ENCODE measurements at regions not wholly inside any gene's neighbourhood (a gene's known extent, or its start where the extent isn't known, plus 50 kb on each side); places are given as distances from the start of the nearest gene placed in this dataset.

DNA sequence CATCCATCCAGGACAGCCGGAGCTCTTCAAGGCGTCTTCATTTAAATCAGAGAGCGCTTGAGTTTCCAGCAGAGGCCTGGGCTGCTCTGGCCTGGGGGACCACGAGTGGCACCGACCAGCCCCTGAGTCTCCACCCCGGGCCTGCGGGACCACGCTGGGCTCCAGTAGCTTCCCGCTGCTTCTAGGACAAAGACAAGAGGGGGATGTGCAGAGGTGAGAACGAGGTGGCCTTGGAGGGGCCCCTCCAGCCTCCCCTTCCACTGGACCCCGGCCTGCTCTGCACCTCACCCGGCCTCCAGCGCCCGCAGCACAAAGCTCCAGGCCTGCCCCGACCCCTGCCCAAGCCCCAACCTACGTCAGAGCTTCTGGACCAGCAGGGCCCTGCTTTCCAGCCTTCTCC is 81.6 kb downstream of the IRX2 start:
- intact Hi-C loops (cut with DNase I): no loop called here

DNA sequence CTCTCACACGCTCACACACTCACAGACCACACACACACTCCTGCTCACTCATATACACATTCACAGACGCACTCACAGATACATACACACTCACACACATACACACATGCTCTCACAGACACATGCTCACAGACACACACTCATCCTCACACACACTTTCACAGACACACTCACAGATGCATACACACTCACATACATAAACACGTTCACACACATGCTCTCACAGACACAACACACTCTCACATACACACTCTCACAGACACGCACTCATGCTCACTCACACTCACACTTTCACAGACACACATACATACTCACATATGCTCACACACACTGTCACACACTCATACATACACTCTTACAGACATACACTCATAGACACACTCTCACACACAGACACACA is 82.2 kb downstream of the IRX2 start:
- H3K4me3 ChIP-seq: no peak overlapping the region
- intact Hi-C loops (cut with DNase I): no loop called here
- H3K27me3 ChIP-seq (ENCODE audit: low read depth): no peaks in the 10 kb centered on the region
- no peaks in the 10 kb centered on the region for H3K4me1 ChIP-seq
- H3K9me3 ChIP-seq: no peaks in the 10 kb centered on the region
- no peak overlapping the region for H3K27ac ChIP-seq
- TF ChIP-seq, protein P1, sequence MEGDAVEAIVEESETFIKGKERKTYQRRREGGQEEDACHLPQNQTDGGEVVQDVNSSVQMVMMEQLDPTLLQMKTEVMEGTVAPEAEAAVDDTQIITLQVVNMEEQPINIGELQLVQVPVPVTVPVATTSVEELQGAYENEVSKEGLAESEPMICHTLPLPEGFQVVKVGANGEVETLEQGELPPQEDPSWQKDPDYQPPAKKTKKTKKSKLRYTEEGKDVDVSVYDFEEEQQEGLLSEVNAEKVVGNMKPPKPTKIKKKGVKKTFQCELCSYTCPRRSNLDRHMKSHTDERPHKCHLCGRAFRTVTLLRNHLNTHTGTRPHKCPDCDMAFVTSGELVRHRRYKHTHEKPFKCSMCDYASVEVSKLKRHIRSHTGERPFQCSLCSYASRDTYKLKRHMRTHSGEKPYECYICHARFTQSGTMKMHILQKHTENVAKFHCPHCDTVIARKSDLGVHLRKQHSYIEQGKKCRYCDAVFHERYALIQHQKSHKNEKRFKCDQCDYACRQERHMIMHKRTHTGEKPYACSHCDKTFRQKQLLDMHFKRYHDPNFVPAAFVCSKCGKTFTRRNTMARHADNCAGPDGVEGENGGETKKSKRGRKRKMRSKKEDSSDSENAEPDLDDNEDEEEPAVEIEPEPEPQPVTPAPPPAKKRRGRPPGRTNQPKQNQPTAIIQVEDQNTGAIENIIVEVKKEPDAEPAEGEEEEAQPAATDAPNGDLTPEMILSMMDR (IDR thresholded peaks at IDR 0.05): no peak
- no peak for ATAC-seq
- no peaks in the 10 kb centered on the region for H3K36me3 ChIP-seq
- no peak for DNase-seq

More for the DNA sequence above, 81.6 kb downstream of the IRX2 start:
- H3K36me3 ChIP-seq: no peaks in the 10 kb centered on the region
- H3K9me3 ChIP-seq: no peaks in the 10 kb centered on the region
- H3K4me1 ChIP-seq: no peaks in the 10 kb centered on the region
- no peak for ATAC-seq
- DNase-seq: no peak
- no peak overlapping the region for H3K27ac ChIP-seq
- no peak overlapping the region for H3K4me3 ChIP-seq
- H3K27me3 ChIP-seq (ENCODE audit: low read depth): no peaks in the 10 kb centered on the region
- TF ChIP-seq, protein P1 (IDR thresholded peaks at IDR 0.05): no peak

DNA sequence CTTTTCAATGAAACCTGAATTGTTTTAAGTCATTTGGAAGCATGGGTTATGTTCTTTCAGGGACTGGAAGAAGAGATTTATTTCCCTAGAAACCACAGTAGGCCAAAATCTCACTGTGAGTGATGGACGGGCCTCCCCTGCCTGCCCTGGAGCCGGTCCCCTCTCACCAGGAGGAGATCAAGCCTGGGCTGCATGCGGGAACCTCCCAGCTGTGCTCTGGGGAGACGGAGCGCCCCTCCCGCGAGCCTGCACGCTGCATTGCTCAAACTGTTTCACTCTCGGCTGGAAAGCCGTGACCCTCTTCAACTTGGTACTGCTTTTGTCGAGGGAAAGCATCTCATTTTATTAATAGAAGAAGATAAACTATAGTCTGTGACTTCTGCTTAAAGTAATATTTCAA is 85.4 kb downstream of the IRX2 start:
- H3K36me3 ChIP-seq: no peaks in the 10 kb centered on the region
- no peaks in the 10 kb centered on the region for H3K27me3 ChIP-seq (ENCODE audit: low read depth)
- TF ChIP-seq, protein P1 (IDR thresholded peaks at IDR 0.05): no peak
- H3K4me1 ChIP-seq: no peaks in the 10 kb centered on the region
- no peak overlapping the region for H3K27ac ChIP-seq
- no peaks in the 10 kb centered on the region for H3K9me3 ChIP-seq
- H3K4me3 ChIP-seq: no peak overlapping the region
- DNase-seq (no peak), ATAC-seq (no peak)
- intact Hi-C loops (cut with DNase I): no loop called here

DNA sequence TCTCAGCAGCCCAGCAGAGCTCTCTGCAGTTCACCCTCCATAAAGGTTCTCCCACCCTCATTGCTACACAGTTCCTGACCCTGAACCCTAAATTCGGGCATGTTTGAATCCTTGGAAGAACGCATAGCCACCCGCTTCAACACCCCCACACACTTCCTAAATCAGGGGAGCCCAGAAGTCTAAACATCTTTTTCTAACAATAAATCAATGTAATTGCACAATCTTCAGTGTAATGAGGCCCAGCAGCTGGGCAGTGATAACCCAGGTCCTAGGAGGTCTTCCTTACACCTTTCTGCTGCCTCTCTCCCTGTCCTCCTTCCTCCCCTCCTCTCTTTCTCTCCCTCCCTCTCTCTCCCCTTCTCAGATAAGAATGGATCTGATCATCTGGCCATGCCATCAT is 88.0 kb downstream of the IRX2 start:
- H3K4me1 ChIP-seq: no peaks in the 10 kb centered on the region
- H3K27ac ChIP-seq: no peak overlapping the region
- TF ChIP-seq, protein P1 (IDR thresholded peaks at IDR 0.05): no peak
- no peak for DNase-seq
- no peak overlapping the region for H3K4me3 ChIP-seq
- no peak for ATAC-seq
- no peaks in the 10 kb centered on the region for H3K9me3 ChIP-seq
- intact Hi-C loops (cut with DNase I): no loop called here
- no peaks in the 10 kb centered on the region for H3K36me3 ChIP-seq
- peaks cover 8% of the 10 kb centered on the region for H3K27me3 ChIP-seq (ENCODE audit: low read depth)

DNA sequence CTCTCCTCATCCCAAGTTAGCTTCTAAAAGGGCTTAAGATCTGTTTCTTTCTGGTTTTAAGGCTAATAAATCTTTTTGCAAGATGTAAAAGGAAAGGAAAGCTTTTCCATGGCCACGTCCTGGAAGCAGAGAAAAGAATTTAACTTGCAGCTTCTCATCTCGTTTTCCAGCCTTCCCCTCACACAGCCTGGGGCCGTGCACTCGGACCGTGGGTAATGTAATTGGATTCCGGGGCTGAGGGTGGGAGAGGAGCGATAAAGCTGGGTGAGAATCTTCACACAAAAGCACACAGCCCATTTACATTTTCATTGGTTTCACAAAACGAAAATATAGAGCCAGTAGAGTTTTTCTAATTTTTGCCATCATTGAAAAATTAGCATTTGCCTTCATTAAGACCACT is 91.2 kb downstream of the IRX2 start:
- Histone ChIP-seq H3K27ac (no peak overlapping the region), H3K4me3 (no peak overlapping the region), H3K36me3 (no peaks in the 10 kb centered on the region), H3K4me1 (no peaks in the 10 kb centered on the region), H3K27me3 (ENCODE audit: low read depth) (peaks cover 13% of the 10 kb centered on the region), H3K9me3 (no peaks in the 10 kb centered on the region)
- ATAC-seq (no peak), DNase-seq (no peak)
- TF ChIP-seq, protein P1 (IDR thresholded peaks at IDR 0.05): no peak
- intact Hi-C loops (cut with DNase I): no loop called here

Measured in lower lobe of right lung (tissue), 2 donors.